HG02763 (cell line): ENCODE measurements at regions not wholly inside any gene's neighbourhood (a gene's known extent, or its start where the extent isn't known, plus 50 kb on each side); places are given as distances from the start of the nearest gene placed in this dataset.

Experiments
- ATAC-seq: cut with Tn5 transposase; IDR thresholded peaks from one replicate; pipeline ENCODE4 v1.9.1; 2021; ENCODE audit warnings: mild to moderate bottlenecking, moderate library complexity; ENCODE audit not compliant: unreplicated experiment

DNA sequence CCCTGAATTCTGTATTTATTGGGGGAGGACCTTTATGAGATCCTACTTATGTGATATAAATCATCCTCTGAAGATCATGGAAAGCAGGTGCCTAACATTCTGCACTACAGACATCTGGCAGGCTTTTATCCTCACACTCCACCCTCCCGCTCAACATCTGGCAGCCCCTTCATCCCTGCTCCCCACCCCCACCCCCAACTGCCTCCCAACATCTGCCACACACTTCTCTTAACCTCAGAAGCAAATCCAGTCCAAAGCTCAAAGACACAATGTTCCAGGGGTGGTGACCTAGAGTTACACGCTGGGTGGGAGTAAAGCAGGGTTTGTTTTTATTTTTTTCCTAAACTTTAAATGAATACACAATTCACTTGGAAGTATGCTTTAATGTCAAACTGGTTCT lies 184.5 kb upstream of the ATP11B start:
- no peak for ATAC-seq

DNA sequence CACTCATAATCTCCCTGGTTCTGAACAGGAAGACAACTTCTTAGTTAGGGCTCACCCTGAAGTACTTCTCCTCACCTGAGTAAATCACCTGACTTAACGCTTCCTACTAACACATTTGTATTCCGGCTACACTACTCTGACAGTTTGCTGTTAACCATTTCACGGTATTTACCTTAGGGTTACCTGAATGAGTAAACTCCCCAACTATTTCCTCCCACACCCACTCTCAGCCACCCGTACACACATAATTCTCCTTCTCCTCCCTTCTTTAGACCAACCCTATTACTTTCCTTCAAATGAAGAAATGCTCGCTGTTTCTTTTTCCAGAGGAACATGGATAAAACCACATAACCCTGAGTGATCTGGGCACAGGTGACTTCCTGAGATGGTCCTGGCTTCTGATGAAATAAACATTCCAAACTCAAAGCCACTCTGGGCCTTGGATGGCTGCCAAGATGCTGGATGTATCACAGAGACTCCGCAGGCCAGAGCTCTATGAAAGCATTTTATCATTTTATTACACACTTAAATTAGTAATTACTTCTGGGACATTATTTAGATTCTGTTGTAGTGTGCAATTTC lies 183.6 kb upstream of the ATP11B start:
- ATAC-seq: no peak

DNA sequence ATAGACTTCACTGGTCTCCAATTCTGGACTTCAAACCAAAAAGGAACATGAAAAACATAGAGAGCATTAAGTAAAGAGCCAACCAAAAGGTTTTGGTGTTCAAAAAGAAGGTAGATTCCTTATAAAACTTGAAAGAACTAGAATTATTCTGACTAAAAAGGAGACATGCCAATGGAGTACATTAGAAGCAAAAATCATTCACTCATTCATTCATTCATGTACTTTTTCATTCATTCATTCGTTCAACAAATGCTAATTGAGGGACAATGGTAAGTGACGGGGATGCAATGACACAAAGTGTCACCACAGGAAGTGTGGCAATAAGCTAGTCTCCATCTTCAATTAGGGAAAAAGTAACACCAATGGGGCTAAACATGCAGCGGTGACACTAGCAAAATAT lies 181.0 kb upstream of the ATP11B start:
- ATAC-seq: no peak

DNA sequence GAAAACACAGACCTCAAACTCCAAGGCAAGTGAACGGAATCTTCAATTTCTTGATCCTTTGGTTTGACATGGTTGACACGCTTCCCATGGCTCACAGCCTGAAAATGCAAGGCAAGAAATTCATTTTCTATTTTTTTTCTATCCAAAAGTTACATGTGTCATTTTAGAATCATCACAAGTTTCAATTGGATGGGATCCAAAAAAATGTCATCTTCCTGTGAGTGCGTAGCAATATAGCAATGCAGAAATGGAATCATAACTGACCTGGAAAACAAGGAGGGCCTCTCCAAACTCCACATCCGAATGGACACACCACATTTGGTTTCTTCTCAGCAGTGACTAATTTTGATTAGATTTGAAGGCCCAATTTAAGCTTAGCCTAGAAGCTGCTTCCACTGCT lies 175.8 kb upstream of the ATP11B start:
- ATAC-seq: no peak

DNA sequence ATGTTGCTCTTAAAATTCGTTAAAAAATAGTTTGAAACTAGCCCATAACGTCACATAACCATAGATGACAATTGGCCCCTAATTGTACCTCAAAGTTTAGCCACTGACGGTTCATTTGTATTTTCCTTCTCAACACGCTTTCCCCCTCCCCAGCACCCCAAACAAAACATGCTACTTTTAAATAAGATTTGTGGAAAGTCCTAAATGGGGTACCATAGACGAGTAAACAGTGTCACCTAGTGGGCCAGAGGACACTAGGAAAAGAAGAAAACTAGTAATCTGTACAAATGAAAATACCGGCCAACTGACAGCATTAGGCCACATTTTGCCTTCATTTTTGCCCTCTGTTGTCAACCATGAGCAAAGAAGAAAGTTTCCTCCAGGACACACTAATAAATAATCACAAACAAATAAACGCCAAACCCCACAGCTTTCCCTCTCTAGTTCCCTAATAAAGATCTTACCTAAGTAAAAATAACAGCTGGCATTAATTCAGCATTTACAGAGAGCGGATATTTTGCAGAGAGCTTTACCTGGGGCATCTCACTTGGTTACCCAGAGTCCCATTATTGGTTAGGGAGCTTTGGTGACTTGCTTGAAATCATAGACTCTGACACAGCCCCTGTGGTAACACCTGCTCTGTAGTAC lies 175.1 kb upstream of the ATP11B start:
- ATAC-seq: no peak

DNA sequence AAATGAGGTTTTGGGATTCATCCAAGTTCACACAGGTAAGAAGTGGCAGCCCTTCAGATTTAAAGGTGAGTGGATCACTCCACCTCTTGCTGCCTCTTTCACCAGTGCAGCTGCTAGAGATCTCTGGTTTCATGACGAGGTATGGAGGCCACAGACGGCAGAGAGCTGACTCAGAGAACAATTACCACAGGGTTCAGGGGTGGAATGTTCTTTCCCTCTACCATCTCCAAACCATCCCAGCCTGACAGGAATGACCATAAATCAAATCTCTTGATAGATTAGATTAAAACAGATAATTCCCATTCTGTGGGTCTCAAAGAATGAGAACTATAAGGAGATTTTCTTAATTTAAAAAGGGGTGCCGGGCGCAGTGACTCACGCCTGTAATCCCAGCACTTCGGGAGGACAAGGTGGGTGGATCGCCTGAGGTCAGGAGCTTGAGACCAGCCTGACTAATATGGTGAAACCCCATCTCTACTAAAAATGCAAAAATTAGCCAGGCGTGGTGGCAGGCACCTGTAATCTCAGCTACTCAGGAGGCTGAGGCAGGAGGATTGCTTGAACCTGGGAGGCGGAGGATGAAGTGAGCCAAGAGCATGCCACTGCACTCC lies 174.2 kb upstream of the ATP11B start:
- ATAC-seq: no peak

DNA sequence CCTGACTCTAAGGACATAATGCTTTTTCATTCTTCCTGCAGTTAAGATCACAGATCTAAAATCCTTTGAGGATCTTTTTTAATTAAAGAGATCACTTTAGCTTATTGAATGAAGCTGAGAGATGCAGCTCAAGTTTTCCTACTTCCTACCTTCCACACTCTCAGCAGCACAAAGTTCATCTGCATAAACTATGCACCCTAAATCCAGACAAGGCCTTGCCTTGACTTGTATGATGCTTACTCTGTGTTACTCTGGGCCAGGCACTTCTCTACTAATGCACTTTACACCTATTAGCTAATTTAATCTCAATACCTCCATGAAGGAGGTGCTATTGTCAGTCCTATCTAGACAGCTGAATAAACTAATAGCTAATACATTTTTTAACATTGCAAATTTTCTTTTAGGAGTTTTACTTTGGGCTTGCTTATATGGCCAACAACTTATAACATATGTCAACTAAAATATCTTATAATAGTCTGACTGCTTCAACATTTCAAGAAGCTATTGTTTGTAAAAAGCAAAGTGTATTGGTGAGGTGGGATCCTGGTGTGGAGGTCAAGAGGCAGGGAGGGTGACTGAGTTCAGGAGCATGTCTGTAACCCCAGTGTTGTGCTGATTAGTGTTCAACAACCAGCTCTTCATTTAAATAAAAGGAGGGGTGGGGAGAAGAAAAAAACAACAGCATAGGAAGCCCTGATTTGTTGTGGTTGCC lies 172.4 kb upstream of the ATP11B start:
- no peak for ATAC-seq

DNA sequence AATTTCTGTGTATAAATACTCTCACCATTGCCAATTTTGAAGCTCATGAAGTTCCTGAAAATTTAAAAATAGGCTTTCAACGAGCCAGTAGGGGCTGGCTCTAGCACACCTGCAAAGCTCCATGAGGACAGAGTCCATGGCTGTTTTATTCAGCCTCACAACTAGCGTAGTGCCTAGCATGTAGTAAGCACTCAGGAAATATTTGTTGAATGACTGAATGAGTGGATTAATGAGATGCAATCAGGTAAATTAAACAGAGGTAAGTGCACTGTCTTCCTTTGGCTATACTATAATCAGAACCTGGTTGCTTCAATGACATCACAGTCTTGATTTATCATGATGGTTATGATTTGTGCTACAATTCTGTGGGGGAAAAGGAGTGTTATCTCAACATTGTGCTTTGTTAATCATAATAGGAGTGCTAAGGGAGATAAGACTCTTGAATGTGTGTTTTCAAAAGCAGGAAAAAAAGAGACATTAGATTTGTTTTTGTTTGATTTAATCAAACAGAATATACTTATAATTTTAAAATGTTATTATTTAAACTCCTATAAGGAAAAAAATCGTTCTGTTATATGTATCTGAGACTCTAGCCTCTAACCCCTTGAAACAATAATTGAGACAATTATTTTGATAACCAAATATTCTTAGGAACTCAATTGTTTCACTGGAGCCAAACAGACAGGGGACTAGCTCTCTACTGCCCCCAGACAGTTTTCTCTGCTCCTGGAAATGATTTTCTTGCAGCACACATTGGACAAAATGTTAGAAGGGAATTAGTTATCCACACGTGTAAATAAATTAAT lies 171.7 kb upstream of the ATP11B start:
- ATAC-seq: no peak

DNA sequence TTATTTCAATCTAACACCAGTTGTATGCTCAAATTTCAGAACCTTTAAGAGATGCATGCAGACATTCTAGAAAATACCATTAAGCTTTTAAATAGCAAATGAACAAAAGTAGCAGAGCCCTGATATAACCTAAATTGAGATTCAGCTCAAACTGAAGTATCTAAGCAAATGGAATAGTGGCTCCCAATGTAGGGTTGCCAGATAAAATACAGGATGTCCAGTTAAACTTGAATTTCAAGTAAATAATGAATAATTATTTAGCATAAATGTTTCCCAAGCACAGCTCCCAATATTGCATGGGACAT lies 171.1 kb upstream of the ATP11B start:
- ATAC-seq: no peak

DNA sequence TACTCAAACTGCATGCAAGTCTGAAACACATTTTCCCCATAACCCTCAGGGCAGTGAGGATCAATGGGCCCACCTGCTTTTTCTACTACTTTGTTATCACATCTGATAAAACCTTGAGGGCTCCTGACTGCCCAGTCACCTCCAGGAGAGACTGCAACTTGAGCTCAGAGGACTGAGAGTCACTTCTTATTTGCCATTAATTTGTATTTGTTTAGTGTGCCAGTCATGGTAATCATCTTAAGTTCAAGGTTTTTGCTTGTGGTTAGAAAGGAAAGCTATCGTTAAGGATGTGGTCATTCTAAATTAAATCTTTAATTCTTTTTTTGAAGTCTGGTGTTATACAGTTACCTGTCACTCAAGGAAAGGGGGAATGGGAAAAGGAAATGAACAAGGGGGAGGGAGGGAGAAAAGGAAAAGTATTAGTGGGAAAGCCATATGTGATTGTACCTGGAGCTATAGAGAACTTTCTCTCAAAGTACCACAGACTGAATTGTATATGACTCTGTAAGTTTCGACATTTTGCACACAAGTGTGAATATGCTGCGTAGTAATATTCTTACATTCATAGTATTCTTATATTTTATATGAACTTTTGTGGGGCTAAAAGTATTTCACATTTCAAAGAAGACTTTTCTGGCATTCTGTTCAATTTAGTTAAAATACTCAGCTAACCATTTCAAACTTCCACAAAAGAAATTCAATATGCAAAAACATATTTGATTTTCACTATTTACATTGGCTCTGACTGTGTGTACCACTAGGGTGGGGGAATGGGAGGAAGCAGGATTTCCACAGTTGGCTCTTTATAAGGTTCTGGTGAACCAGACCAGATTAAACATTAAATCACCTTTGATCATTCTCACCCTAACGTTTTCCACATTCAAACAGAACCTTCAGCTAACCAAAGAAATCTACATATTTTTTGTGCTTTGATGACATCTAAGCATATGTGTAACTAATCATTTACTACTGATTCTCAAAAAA lies 166.5 kb upstream of the ATP11B start:
- no peak for ATAC-seq

DNA sequence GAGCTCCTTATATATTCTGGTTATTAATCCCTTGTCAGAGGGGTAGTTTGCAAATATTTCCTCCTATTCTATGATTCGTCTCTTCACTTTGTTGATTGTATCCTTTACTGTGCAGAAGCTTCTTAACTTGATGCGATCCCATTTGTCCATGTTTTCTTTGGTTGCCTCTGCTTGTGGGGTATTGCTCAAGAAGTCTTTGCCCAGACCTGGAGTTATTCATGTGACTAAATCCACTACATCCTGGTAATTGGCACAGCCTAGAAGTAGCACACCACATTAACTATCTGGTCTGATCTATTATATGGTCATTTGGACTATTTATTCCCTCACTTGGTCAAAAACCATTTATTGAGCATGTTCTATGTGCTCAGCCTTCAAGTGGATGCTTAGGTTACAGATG lies 164.8 kb upstream of the ATP11B start:
- no peak for ATAC-seq

DNA sequence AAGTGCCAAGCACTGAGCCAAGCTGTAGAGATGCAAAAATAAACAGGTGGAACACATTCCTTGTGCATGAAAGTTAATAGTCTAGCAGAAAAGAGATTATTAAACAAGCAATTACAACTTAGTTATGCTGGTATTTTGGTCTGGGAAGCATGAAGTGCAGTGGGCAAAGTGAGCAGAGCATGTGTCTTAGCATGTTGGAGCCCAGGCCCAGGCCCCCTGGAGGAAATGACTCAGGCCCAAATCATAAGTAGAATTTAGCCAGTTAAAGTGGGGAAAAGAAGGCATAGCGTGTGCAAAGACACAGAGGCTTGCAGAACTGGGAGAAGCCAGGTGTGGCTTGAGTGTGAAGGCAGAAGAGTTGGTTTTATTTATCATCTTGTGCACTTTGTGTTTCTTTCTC lies 163.8 kb upstream of the ATP11B start:
- no peak for ATAC-seq

DNA sequence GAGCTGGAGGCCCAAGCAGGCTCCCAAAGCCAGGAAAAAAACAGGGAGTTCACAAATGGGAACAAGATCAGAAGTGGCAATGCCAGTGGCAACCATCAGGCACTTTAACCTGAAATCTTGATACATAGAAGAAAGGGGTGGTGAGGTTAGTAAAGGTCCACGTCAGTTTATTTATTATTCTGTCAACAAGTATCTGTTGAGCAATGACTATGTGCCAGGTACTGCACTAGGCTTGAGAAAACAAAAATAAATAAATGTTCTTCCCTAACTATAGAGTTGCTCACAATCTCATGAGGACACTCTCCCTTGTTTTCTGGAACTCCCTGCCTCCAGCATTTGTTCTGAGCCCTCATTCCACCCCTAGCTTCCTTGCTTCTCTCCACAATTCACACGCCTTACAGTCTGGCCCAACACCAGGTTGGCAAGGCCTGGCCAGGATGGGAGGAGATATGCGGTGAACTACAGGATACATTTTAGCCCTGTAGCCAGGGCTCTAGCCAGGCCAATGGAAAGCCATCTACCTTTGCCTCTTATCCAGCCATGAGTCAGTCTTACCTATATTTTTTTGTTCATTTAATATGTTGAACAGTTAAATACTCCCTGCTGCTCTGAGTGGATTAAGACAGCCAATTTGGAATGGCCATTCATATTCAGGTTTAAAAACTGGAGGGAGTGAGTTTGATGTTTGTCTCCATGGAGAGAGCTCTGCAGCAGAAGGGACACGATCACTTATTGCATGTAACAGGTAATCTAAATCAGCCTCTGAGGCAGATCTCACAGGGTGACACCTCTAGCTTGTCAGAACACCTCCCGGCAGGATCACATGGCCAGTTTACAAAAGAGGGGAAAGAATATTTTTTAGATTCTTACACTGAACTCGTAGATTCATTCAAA lies 161.9 kb upstream of the ATP11B start:
- ATAC-seq: no peak

DNA sequence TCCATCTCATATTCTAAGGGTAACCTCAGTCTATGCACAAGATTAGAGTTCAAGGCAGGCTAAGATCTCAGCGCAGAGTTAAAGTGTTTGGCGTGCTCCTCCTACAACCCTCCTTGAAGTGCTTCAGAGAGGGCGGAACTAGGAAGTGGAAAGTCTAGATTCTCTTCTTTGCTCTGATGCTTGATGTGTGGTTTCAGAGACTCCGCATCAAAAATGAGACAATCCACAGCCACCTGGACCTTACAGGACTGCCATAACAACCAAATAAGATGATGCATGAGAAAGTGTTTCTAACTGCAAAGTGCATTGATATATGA lies 161.3 kb upstream of the ATP11B start:
- ATAC-seq: no peak

DNA sequence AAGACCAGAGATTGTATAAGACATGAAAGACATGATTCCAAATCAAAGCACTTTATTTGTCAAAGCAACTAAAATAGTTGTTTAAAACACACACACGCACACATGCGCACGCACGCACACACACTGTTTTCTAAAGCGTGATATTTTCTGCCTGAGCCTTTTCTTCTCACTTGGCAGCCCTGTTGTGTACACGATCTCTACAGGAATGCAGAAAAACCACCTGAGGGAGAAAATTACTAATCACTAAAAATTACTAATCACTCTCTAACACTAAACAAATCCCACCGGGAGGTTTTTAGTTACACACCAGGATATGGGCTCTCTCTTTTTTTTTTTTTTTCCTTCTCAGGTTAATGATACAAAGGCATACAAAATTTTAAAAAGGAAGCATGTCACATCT lies 160.1 kb upstream of the ATP11B start:
- ATAC-seq: no peak

DNA sequence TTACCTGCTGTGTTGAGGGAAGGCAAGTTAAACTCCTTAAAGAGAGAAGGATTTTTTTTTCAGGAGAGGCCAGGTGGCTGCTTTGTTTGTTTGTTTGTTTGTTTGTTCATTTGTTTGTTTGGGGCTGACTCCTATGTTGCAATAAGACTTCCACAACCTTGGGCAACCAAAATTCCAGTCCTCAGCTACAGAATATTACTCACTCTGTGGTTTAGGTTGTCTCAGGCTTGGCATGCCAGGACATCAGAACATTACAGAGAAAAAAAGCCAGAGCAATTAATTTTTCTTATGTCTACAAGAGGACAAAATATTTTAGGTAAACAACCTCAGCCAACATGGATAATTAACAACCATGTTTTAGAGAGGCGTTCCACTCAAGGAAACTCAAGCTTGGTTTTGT lies 156.7 kb upstream of the ATP11B start:
- ATAC-seq: no peak

DNA sequence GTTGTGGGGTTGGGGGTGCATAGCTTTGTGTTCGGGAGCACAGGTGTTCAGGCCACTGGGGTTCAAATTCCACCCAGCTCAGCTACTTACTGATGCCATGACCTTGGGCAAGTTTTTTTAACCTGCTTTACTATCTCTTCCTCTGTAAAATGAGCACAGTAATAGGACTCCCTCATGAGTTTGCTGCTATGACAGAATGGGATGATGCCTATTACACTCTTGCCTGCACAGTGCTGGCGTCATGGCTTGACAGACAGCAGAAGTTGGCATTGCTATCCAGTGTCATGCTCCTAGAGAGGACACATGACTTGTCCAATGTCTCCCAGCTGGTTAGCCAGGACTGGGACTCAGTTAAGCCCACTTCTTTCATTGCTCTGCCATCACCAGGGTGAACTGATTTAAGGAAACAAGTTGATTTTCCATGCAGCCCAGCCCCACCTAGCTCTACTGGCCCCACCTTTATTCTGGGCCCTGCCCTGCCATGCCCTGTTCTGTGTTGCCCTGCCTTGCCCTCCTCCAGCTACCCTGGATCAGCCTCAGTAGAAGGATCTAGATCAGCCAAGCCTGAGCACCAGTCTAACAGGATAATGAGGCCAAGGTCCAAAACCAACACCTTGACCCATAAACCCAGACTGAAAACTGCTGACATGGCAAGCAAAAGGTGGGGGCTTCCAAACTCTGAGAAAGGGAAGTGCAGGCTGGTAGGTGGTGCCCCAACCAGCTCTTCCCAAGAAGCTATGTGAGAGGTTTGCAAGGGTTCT lies 155.8 kb upstream of the ATP11B start:
- ATAC-seq: no peak

DNA sequence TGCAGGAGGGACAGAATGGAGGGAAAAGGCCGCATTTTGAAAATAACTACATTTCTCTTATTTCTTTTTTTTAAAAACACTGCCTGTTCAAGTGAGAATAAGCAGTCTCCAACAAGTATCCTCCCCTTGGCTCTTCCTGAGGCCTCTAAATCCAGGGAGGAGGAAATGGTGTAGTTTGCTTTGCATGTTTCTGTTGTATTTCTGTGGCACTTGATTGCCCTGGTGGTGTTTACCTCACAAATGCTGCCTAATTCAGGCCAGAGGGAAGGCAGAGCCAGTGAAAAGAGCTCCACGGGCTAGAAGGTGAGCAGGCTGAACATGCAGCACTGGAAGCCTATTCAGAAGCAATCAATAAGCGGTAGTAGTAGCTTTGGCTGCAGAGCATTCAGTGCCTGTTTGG lies 149.3 kb upstream of the ATP11B start:
- ATAC-seq: no peak
